Stomach (tissue), 4 donors: ENCODE measurements at regions not wholly inside any gene's neighbourhood (a gene's known extent, or its start where the extent isn't known, plus 50 kb on each side); places are given as distances from the start of the nearest gene placed in this dataset.

Source experiments
- CTCF ChIP-seq, 7 experiments: fragments of 450-650 bp in 4 of 7; fragments of 200-600 bp in 3 of 7; sonication (generic) in 3 of 7; IDR thresholded peaks; one replicate each; pipeline ENCODE4 v1.5.1; 2016 to 2019; ENCODE audit warnings: antibody characterized with exemption in 7 of 7, control low read depth in 2 of 7, mild to moderate bottlenecking in 1 of 7
- EP300 ChIP-seq: sonication (generic); formaldehyde crosslinking; IDR thresholded peaks from one replicate; pipeline ENCODE4 v1.6.1; 2017; ENCODE audit warnings: antibody characterized with exemption
- POLR2AphosphoS5 ChIP-seq, 3 donors: sonication (generic); formaldehyde crosslinking; IDR thresholded peaks; one replicate each; pipeline ENCODE4 v1.6.1; 2016; ENCODE audit warnings: antibody characterized with exemption in 3 of 3

DNA sequence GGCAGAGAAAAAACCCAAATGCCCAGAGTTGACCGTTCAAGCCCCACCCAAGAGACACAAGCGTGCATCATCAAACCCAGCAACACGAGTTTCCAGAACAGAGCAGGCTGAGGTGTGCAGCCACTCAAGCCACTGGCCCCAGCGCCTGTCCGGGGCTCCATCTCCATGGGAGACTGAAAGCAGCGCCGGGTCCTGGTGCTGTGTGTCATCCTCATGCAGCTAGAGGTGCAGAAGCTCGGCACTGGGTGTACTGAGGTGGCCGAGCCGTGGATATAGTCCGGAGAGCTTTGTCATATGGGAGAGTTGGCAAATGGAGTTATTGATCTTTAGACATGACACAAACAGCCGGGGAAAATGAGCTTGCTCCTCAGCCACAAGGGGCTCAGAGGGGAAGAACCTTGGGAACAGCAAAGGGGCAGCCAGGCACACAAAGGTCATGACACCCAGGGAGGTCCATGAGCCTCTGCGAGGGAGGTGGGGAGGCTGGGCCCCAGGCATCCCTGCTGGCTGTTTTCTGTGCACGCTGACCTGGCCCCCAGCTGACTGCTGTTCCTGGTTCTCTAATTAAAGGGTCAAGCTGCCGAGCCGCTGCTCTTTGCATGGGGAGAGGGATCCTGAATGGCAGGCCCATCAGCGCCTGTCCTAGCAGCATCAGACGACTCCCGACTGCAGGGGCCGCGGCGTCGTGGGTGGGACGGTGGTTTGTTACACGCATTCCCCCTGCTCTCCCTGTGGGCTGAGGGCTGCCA, 145.4 kb upstream of the SFSWAP start:
- TF ChIP-seq CTCF (IDR thresholded peaks at IDR 0.05), result no peak
- no peak for TF ChIP-seq EP300
- TF ChIP-seq POLR2AphosphoS5 (IDR thresholded peaks at IDR 0.05), result no peak
